GM19395 (cell line): ENCODE measurements at regions not wholly inside any gene's neighbourhood (a gene's known extent, or its start where the extent isn't known, plus 50 kb on each side); places are given as distances from the start of the nearest gene placed in this dataset.
A peak's percentile ranks its signal among the peaks of the same experiment; 100 is the strongest.
"Not testable (repeated sequence)": the region's sequence is repeated elsewhere in the genome, so short reads cannot be mapped to it uniquely, and the experiment has no call there.

Experiments
- ATAC-seq: cut with Tn5 transposase; IDR thresholded peaks from one replicate; pipeline ENCODE4 v1.9.1; 2021; ENCODE audit warnings: mild to moderate bottlenecking, moderate library complexity; ENCODE audit not compliant: unreplicated experiment

- ATAC-seq = peak; percentile 62
Observed at GRCh38 chr6:105746509-105746908, 339.6 kb upstream of the PRDM1 start.

- peak; percentile 12 for ATAC-seq
Observed at GRCh38 chr6:105746130-105746505, 340.0 kb upstream of the PRDM1 start.

GRCh38 chr6:105745464-105746129 is 340.5 kb upstream of the PRDM1 start:
- ATAC-seq = peak; percentile 48

- ATAC-seq = no peak
Observed at GRCh38 chr6:105744815-105745214, 341.3 kb upstream of the PRDM1 start.

- no peak for ATAC-seq
Observed at GRCh38 chr6:105740946-105741645, 338.2 kb upstream of the PREP start.

- ATAC-seq = no peak
Observed at GRCh38 chr6:105739764-105740163, 336.9 kb upstream of the PREP start.

- no peak for ATAC-seq
Observed at GRCh38 chr6:105733556-105734162, 330.8 kb upstream of the PREP start.

GRCh38 chr6:105728995-105729394 is 326.1 kb upstream of the PREP start:
- no peak for ATAC-seq

GRCh38 chr6:105726902-105727655 is 324.2 kb upstream of the PREP start:
- no peak for ATAC-seq

- ATAC-seq = no peak
Observed at GRCh38 chr6:105714846-105715245, 312.0 kb upstream of the PREP start.

- no peak for ATAC-seq
Observed at GRCh38 chr6:105713474-105714118, 310.7 kb upstream of the PREP start.

GRCh38 chr6:105711216-105711615 is 308.3 kb upstream of the PREP start:
- no peak for ATAC-seq

- no peak for ATAC-seq
Observed at GRCh38 chr6:105705608-105706007, 302.7 kb upstream of the PREP start.

GRCh38 chr6:105695461-105695860 is 292.6 kb upstream of the PREP start:
- no peak for ATAC-seq

- ATAC-seq = no peak
Observed at GRCh38 chr6:105692613-105693215, 289.8 kb upstream of the PREP start.

GRCh38 chr6:105691971-105692370 is 289.1 kb upstream of the PREP start:
- ATAC-seq = no peak

- no peak for ATAC-seq
Observed at GRCh38 chr6:105691081-105691480, 288.2 kb upstream of the PREP start.

- ATAC-seq = no peak
Observed at GRCh38 chr6:105688573-105688972, 285.7 kb upstream of the PREP start.

- ATAC-seq = not testable (repeated sequence)
Observed at GRCh38 chr6:105686793-105687192, 283.9 kb upstream of the PREP start.

GRCh38 chr6:105681061-105681460 is 278.2 kb upstream of the PREP start:
- ATAC-seq = no peak

- ATAC-seq = no peak
Observed at GRCh38 chr6:105680131-105680530, 277.2 kb upstream of the PREP start.
